Fibroblast of pulmonary artery (primary cell): ENCODE measurements at regions not wholly inside any gene's neighbourhood (a gene's known extent, or its start where the extent isn't known, plus 50 kb on each side); places are given as distances from the start of the nearest gene placed in this dataset.
"Not testable (repeated sequence)": the region's sequence is repeated elsewhere in the genome, so short reads cannot be mapped to it uniquely, and the experiment has no call there.

ENCODE experiments used
- DNase-seq: peaks from one replicate; pipeline ENCODE4 v3.0.0-alpha.2; 2010; ENCODE audit warnings: low read depth
- H3K4me3 ChIP-seq: replicated peaks from 2 replicates; pipeline ENCODE4 v1.5.1; 2011; ENCODE audit warnings: low read depth, mild to moderate bottlenecking, control low read depth, low read length, moderate library complexity
- CTCF ChIP-seq: IDR thresholded peaks from 2 replicates; pipeline ENCODE4 v1.5.1; 2011; ENCODE audit warnings: mild to moderate bottlenecking, control low read depth, low read length, inconsistent platforms; ENCODE audit errors: missing control alignments

- DNase-seq: no peak
- TF ChIP-seq CTCF: no peak
- H3K4me3 ChIP-seq: no peak overlapping the region
These were observed 60.9 kb upstream of the CSRP2 start for GRCh38 chr12:76939701-76940100.

GRCh38 chr12:76936275-76937193, 57.7 kb upstream of the CSRP2 start:
- H3K4me3 ChIP-seq: no peak overlapping the region
- no peak for TF ChIP-seq CTCF
- DNase-seq: no peak

- H3K4me3 ChIP-seq, DNase-seq: not testable (repeated sequence)
These were observed 54.6 kb upstream of the CSRP2 start for GRCh38 chr12:76933392-76933791.

- no peak for TF ChIP-seq CTCF
- H3K4me3 ChIP-seq: no peak overlapping the region
- DNase-seq: no peak
These were observed 50.7 kb upstream of the CSRP2 start for GRCh38 chr12:76929499-76929898.
